ENCODE measurements at regions not wholly inside any gene's neighbourhood (a gene's known extent, or its start where the extent isn't known, plus 50 kb on each side); places are given as distances from the start of the nearest gene placed in this dataset.

GRCh38 chr14:25358330-25358729, 308.4 kb upstream of the STXBP6 start:
- DNase-seq (ENCODE audit: low spot score in 2 of 2), result no peak
- Histone ChIP-seq H3K27me3 (no peaks in the 10 kb centered on the region), H3K9me3 (no peaks in the 10 kb centered on the region), H3K36me3 (no peaks in the 10 kb centered on the region), H3K27ac (no peak overlapping the region), H3K4me1 (no peaks in the 10 kb centered on the region), H3K4me3 (no peak overlapping the region)
- 85% methylated on average over 1 of the region's 1 CpG for WGBS
- TF ChIP-seq EP300 (IDR thresholded peaks at IDR 0.05) (no peak), POLR2AphosphoS5 (IDR thresholded peaks at IDR 0.05) (no peak), POLR2A (IDR thresholded peaks at IDR 0.05) (no peak), CTCF (IDR thresholded peaks at IDR 0.05) (no peak)

GRCh38 chr14:25351269-25351668, 301.3 kb upstream of the STXBP6 start:
- Histone ChIP-seq H3K4me1 (no peaks in the 10 kb centered on the region), H3K4me3 (no peak overlapping the region), H3K9me3 (no peaks in the 10 kb centered on the region), H3K36me3 (no peaks in the 10 kb centered on the region), H3K27me3 (no peaks in the 10 kb centered on the region), H3K27ac (no peak overlapping the region)
- WGBS, result 87% methylated on average over 4 of the region's 4 CpGs
- no peak for DNase-seq (ENCODE audit: low spot score in 2 of 2)
- TF ChIP-seq POLR2A (IDR thresholded peaks at IDR 0.05), result no peak
- TF ChIP-seq EP300 (IDR thresholded peaks at IDR 0.05), result no peak
- no peak for TF ChIP-seq POLR2AphosphoS5 (IDR thresholded peaks at IDR 0.05)
- no peak for TF ChIP-seq CTCF (IDR thresholded peaks at IDR 0.05)

- Histone ChIP-seq H3K4me3 (no peak overlapping the region), H3K36me3 (no peaks in the 10 kb centered on the region), H3K9me3 (no peaks in the 10 kb centered on the region), H3K27me3 (no peaks in the 10 kb centered on the region), H3K27ac (no peak overlapping the region), H3K4me1 (no peaks in the 10 kb centered on the region)
- no peak for DNase-seq (ENCODE audit: low spot score in 2 of 2)
- TF ChIP-seq CTCF (IDR thresholded peaks at IDR 0.05) (no peak), POLR2A (IDR thresholded peaks at IDR 0.05) (no peak), EP300 (IDR thresholded peaks at IDR 0.05) (no peak), POLR2AphosphoS5 (IDR thresholded peaks at IDR 0.05) (no peak)
- WGBS, result 80% methylated on average over 4 of the region's 4 CpGs
Observed at GRCh38 chr14:25350802-25351201, 300.9 kb upstream of the STXBP6 start.

- no peak for TF ChIP-seq POLR2AphosphoS5 (IDR thresholded peaks at IDR 0.05)
- no peak for TF ChIP-seq POLR2A (IDR thresholded peaks at IDR 0.05)
- TF ChIP-seq CTCF (IDR thresholded peaks at IDR 0.05), result no peak
- no peak for TF ChIP-seq EP300 (IDR thresholded peaks at IDR 0.05)
- H3K4me1 ChIP-seq, result no peaks in the 10 kb centered on the region
- H3K27me3 ChIP-seq, result no peaks in the 10 kb centered on the region
- no peaks in the 10 kb centered on the region for H3K9me3 ChIP-seq
- H3K36me3 ChIP-seq, result no peaks in the 10 kb centered on the region
- H3K27ac ChIP-seq, result no peak overlapping the region
- no peak for DNase-seq (ENCODE audit: low spot score in 2 of 2)
- H3K4me3 ChIP-seq, result no peak overlapping the region
- WGBS, result 89% methylated on average over 3 of the region's 3 CpGs
Observed at GRCh38 chr14:25350021-25350420, 300.1 kb upstream of the STXBP6 start.

- H3K27ac ChIP-seq, result no peak overlapping the region
- no peaks in the 10 kb centered on the region for H3K27me3 ChIP-seq
- H3K4me1 ChIP-seq, result no peaks in the 10 kb centered on the region
- 63% methylated on average over 1 of the region's 1 CpG for WGBS
- H3K9me3 ChIP-seq, result no peaks in the 10 kb centered on the region
- no peak for DNase-seq (ENCODE audit: low spot score in 2 of 2)
- no peaks in the 10 kb centered on the region for H3K36me3 ChIP-seq
- TF ChIP-seq POLR2AphosphoS5 (IDR thresholded peaks at IDR 0.05) (no peak), EP300 (IDR thresholded peaks at IDR 0.05) (no peak), CTCF (IDR thresholded peaks at IDR 0.05) (no peak), POLR2A (IDR thresholded peaks at IDR 0.05) (no peak)
- no peak overlapping the region for H3K4me3 ChIP-seq
Observed at GRCh38 chr14:25349269-25349668, 299.3 kb upstream of the STXBP6 start.

Data from suprapubic skin (tissue), 4 donors.